ENCODE measurements at regions not wholly inside any gene's neighbourhood (a gene's known extent, or its start where the extent isn't known, plus 50 kb on each side); places are given as distances from the start of the nearest gene placed in this dataset.

DNA sequence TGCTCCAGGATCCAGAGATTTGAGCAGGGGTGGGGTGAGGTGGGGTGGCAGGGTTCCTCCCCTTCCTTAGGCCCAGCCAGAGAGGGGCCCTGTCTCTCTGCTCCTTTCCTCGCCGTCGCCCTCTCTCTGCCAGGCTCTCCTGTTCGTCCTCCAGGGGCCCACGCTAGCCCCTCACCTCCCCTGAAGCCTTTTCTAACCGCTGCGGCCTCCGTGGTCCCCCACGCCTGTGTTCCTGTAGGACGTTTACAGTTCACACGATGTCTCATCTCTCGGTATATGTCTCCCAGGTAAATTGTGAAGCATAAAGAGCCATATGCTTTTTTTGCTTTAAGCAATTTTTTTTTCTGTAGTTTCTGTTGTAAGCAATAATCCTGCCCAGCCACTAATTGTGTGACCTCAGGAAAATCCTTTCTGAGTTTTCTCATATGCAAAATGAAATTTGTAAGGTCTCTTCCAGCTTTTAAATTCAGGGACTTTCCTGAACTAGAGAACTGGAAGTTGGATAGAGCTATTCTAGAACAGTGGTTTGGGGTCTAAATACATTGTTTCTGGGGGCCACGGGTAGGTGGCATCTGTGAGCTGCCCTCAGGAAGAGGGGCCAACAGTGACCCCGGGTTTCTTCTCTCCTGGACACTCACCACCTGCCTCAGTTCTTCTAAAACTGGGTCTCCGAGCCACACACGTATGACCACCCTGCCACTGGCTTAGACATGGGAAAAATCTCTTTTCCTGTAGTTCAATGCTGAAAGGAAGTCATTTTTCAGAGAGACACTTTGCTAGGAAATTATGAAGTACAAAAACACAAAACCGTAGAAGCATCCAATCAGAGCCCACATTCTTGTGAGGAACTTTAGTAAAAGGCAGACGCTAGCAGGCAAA, 50.2 kb upstream of the ZNF366 start (continued):
- TF ChIP-seq ZNF583 (CRISPR knock-in tag; IDR thresholded peaks at IDR 0.05) = no peak
- no peak for TF ChIP-seq CHD1 (IDR thresholded peaks at IDR 0.05; ENCODE audit: low read length)
